HepG2 (cell line): ENCODE measurements at regions not wholly inside any gene's neighbourhood (a gene's known extent, or its start where the extent isn't known, plus 50 kb on each side); places are given as distances from the start of the nearest gene placed in this dataset.

ENCODE experiments used
- CREB1 ChIP-seq, 2 experiments: fragments of 450-650 bp in 1 of 2; IDR thresholded peaks; 2 replicates each; pipeline ENCODE4 v1.6.1; 2016 to 2017; ENCODE audit warnings: control low read depth in 1 of 2, mild to moderate bottlenecking in 1 of 2, missing compliant biosample characterization in 1 of 2, missing genetic modification characterization in 1 of 2
- HOXA9 ChIP-seq: sonication (generic); formaldehyde crosslinking; IDR thresholded peaks from 2 replicates; pipeline ENCODE4 v1.8.1; 2022; ENCODE audit warnings: missing genetic modification reagents, mild to moderate bottlenecking, moderate library complexity, borderline replicate concordance
- MZF1 ChIP-seq: sonication (generic); formaldehyde crosslinking; IDR thresholded peaks from 2 replicates; pipeline ENCODE4 v1.8.1; 2023; ENCODE audit warnings: mild to moderate bottlenecking, missing genetic modification reagents, borderline replicate concordance
- RARA ChIP-seq: IDR thresholded peaks from 2 replicates; pipeline ENCODE4 v1.6.1; 2016; ENCODE audit warnings: missing genetic modification reagents, missing compliant biosample characterization
- SETDB1 ChIP-seq: sonication (generic); formaldehyde crosslinking; IDR thresholded peaks from 2 replicates; pipeline ENCODE4 v1.5.1; 2020; ENCODE audit warnings: missing genetic modification reagents, mild to moderate bottlenecking, borderline replicate concordance
- TCF12 ChIP-seq, 2 experiments: fragments of 450-650 bp in 1 of 2; sonication (generic) in 1 of 2; formaldehyde crosslinking in 1 of 2; IDR thresholded peaks; 2 replicates each; pipeline versions ENCODE4 v1.6.1 to v1.8.0; 2017 to 2022; ENCODE audit warnings: antibody characterized with exemption in 1 of 2, mild to moderate bottlenecking in 1 of 2, missing genetic modification reagents in 1 of 2, moderate library complexity in 1 of 2
- ZBTB42 ChIP-seq: sonication (generic); formaldehyde crosslinking; IDR thresholded peaks from 2 replicates; pipeline ENCODE4 v1.5.0; 2020; ENCODE audit warnings: mild to moderate bottlenecking, missing genetic modification reagents
- ZNF143 ChIP-seq: sonication (generic); formaldehyde crosslinking; IDR thresholded peaks from 2 replicates; pipeline ENCODE4 v1.4.0; 2020; ENCODE audit warnings: missing genetic modification reagents
- ZNF589 ChIP-seq: sonication (generic); formaldehyde crosslinking; conservative IDR thresholded peaks from 2 replicates; pipeline ENCODE4 v1.8.0; 2022; ENCODE audit warnings: mild to moderate bottlenecking, moderate library complexity, missing genetic modification reagents
- ZNF780A ChIP-seq: sonication (generic); formaldehyde crosslinking; IDR thresholded peaks from 2 replicates; pipeline ENCODE4 v1.8.0; 2022; ENCODE audit warnings: mild to moderate bottlenecking, missing genetic modification reagents, moderate library complexity
- ZZZ3 ChIP-seq: sonication (generic); formaldehyde crosslinking; IDR thresholded peaks from 2 replicates; pipeline ENCODE4 v1.4.0; 2020; ENCODE audit warnings: missing genetic modification reagents, mild to moderate bottlenecking, borderline replicate concordance
- TF ChIP-seq, protein P1 (sequence below): sonication (generic); formaldehyde crosslinking; IDR thresholded peaks from 2 replicates; pipeline ENCODE4 v1.9.0; 2022; ENCODE audit warnings: low read depth, missing genetic modification reagents
- TF ChIP-seq, protein P2 (sequence below): sonication (generic); formaldehyde crosslinking; IDR thresholded peaks from 2 replicates; pipeline ENCODE4 v1.5.0; 2020; ENCODE audit warnings: missing genetic modification reagents
- TF ChIP-seq, protein P3 (sequence below): sonication (generic); formaldehyde crosslinking; IDR thresholded peaks from 2 replicates; pipeline ENCODE4 v1.4.0; 2020; ENCODE audit warnings: mild to moderate bottlenecking, missing genetic modification reagents
- TF ChIP-seq, protein P4 (sequence below): sonication (generic); formaldehyde crosslinking; conservative IDR thresholded peaks from 2 replicates; pipeline ENCODE4 v1.4.0; 2020; ENCODE audit warnings: missing genetic modification reagents
- TF ChIP-seq, protein P5 (sequence below): sonication (generic); formaldehyde crosslinking; IDR thresholded peaks from 2 replicates; pipeline ENCODE4 v1.4.0; 2020; ENCODE audit warnings: missing genetic modification reagents
- TF ChIP-seq, protein P6 (sequence below): sonication (generic); formaldehyde crosslinking; IDR thresholded peaks from 2 replicates; pipeline ENCODE4 v1.8.1; 2023; ENCODE audit warnings: mild to moderate bottlenecking, inconsistent platforms, moderate library complexity, missing genetic modification reagents, borderline replicate concordance

DNA sequence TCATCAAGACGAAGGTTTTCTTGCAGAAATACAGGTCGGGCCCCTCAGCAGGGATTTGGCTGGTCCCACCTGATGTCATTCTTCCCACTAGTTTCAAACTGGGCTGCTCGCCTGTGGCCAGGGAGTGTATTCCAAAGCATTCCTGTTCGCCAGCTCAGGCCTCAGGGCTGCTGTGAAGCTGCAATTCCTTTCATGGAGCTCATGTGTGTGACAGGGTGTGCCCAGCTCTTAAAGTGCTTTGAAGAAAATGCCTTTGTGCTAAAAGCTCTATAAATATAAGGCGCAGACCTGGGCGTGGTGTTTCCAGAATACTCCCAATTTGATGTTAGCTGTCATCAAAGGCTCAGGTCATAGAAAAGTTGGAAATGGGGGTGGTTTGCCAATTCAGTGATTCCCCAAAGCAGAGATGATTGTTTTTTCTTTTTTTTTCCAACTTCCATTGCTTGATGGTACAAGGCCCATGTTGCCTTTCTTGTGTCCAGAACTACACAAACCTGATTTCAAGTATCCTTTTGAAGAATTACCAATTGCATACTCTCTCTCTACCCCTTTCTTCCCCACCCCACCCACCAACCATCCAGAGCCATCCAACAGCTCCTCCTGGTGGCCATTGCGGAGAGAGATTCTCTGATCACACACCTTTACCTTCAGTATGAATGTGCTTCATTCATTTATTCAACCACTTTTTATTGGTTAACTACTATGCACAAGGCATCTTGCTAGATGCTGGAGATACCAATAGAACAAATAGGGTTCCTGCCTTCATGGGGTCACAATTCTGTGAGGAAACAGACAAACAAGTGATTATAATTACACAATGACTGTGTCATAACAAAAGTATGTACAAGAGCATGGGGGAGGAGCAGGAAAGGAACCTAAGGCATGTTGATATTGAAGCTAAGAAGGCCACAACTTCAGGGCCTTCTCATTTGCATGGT, 297.3 kb upstream of the LYZL1 start (continued):
- TF ChIP-seq, protein P1, sequence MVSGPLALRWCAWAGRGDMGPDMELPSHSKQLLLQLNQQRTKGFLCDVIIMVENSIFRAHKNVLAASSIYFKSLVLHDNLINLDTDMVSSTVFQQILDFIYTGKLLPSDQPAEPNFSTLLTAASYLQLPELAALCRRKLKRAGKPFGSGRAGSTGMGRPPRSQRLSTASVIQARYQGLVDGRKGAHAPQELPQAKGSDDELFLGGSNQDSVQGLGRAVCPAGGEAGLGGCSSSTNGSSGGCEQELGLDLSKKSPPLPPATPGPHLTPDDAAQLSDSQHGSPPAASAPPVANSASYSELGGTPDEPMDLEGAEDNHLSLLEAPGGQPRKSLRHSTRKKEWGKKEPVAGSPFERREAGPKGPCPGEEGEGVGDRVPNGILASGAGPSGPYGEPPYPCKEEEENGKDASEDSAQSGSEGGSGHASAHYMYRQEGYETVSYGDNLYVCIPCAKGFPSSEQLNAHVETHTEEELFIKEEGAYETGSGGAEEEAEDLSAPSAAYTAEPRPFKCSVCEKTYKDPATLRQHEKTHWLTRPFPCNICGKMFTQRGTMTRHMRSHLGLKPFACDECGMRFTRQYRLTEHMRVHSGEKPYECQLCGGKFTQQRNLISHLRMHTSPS (CRISPR knock-in tag): no peak
- TF ChIP-seq, protein P2, sequence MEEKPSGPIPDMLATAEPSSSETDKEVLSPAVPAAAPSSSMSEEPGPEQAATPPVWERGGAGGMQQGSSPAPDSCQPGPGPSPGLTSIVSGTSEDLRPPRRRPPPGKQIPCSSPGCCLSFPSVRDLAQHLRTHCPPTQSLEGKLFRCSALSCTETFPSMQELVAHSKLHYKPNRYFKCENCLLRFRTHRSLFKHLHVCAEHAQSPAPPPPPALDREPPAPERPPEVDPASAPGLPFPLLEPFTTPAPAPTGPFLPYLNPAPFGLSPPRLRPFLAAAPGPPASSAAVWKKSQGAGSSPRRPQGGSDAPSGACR (CRISPR knock-in tag): no peak
- TF ChIP-seq, protein P3, sequence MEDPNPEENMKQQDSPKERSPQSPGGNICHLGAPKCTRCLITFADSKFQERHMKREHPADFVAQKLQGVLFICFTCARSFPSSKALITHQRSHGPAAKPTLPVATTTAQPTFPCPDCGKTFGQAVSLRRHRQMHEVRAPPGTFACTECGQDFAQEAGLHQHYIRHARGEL: no peak
- TF ChIP-seq SETDB1 (CRISPR knock-in tag): no peak
- no peak for TF ChIP-seq ZBTB42 (CRISPR knock-in tag)
- no peak for TF ChIP-seq ZZZ3 (CRISPR knock-in tag)
- TF ChIP-seq, protein P4, sequence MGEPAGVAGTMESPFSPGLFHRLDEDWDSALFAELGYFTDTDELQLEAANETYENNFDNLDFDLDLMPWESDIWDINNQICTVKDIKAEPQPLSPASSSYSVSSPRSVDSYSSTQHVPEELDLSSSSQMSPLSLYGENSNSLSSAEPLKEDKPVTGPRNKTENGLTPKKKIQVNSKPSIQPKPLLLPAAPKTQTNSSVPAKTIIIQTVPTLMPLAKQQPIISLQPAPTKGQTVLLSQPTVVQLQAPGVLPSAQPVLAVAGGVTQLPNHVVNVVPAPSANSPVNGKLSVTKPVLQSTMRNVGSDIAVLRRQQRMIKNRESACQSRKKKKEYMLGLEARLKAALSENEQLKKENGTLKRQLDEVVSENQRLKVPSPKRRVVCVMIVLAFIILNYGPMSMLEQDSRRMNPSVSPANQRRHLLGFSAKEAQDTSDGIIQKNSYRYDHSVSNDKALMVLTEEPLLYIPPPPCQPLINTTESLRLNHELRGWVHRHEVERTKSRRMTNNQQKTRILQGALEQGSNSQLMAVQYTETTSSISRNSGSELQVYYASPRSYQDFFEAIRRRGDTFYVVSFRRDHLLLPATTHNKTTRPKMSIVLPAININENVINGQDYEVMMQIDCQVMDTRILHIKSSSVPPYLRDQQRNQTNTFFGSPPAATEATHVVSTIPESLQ (CRISPR knock-in tag): no peak
- no peak for TF ChIP-seq HOXA9 (CRISPR knock-in tag)
- TF ChIP-seq RARA (CRISPR knock-in tag): no peak
- TF ChIP-seq CREB1 (IDR thresholded peaks at IDR 0.05): no peak
- TF ChIP-seq CREB1 (CRISPR knock-in tag; IDR thresholded peaks at IDR 0.05): no peak
- TF ChIP-seq, protein P5, sequence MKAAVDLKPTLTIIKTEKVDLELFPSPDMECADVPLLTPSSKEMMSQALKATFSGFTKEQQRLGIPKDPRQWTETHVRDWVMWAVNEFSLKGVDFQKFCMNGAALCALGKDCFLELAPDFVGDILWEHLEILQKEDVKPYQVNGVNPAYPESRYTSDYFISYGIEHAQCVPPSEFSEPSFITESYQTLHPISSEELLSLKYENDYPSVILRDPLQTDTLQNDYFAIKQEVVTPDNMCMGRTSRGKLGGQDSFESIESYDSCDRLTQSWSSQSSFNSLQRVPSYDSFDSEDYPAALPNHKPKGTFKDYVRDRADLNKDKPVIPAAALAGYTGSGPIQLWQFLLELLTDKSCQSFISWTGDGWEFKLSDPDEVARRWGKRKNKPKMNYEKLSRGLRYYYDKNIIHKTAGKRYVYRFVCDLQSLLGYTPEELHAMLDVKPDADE (CRISPR knock-in tag): no peak
- no peak for TF ChIP-seq ZNF143
- no peak for TF ChIP-seq ZNF780A
- TF ChIP-seq, protein P6, sequence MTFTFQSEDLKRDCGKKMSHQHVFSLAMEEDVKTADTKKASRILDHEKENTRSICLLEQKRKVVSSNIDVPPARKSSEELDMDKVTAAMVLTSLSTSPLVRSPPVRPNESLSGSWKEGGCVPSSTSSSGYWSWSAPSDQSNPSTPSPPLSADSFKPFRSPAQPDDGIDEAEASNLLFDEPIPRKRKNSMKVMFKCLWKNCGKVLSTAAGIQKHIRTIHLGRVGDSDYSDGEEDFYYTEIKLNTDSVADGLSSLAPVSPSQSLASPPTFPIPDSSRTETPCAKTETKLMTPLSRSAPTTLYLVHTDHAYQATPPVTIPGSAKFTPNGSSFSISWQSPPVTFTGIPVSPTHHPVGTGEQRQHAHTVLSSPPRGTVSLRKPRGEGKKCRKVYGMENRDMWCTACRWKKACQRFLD (CRISPR knock-in tag): no peak
- no peak for TF ChIP-seq TCF12 (IDR thresholded peaks at IDR 0.05)
- TF ChIP-seq TCF12 (CRISPR knock-in tag; IDR thresholded peaks at IDR 0.05): no peak
- no peak for TF ChIP-seq ZNF589 (CRISPR knock-in tag)
- no peak for TF ChIP-seq MZF1 (CRISPR knock-in tag)
